ENCODE measurements at regions not wholly inside any gene's neighbourhood (a gene's known extent, or its start where the extent isn't known, plus 50 kb on each side); places are given as distances from the start of the nearest gene placed in this dataset.
A peak's percentile ranks its signal among the peaks of the same experiment; 100 is the strongest.

GRCh38 chr2:173752152-173752551 lies 213.0 kb downstream of the SP3 start:
- TF ChIP-seq CTCF (IDR thresholded peaks at IDR 0.05) (peak; percentile 41; the same call in 2 of the 3 replicates), POLR2A (IDR thresholded peaks at IDR 0.05; ENCODE audit: low read length) (no peak)

Data from A549 (cell line).